DND-41 (cell line): ENCODE measurements at regions not wholly inside any gene's neighbourhood (a gene's known extent, or its start where the extent isn't known, plus 50 kb on each side); places are given as distances from the start of the nearest gene placed in this dataset.

ENCODE experiments used
- ATAC-seq: fragments of 200-7000 bp; cut with Tn5 transposase; 3 replicates; pipeline ENCODE4 v1.9.1; 2021; ENCODE audit warnings: low read depth; ENCODE audit not compliant: insufficient read depth
- DNase-seq: peaks from one replicate; pipeline ENCODE4 v3.0.0-alpha.2; 2020
- H2AFZ ChIP-seq: 2 replicates; pipeline ENCODE4 v1.6.0; 2012; ENCODE audit warnings: low read depth, low read length
- H3K27ac ChIP-seq: 2 replicates; pipeline ENCODE4 v1.5.1; 2012; ENCODE audit warnings: low read length, inconsistent platforms
- H3K27me3 ChIP-seq: fragments of 200-600 bp; sonication (generic); 2 replicates; pipeline ENCODE4 v1.6.0; 2012; ENCODE audit warnings: low read length, mild to moderate bottlenecking, inconsistent platforms; ENCODE audit not compliant: insufficient read depth, poor library complexity
- H3K36me3 ChIP-seq: 2 replicates; pipeline ENCODE4 v1.5.1; 2012; ENCODE audit warnings: low read length, inconsistent platforms; ENCODE audit not compliant: insufficient read depth
- H3K4me1 ChIP-seq: 2 replicates; pipeline ENCODE4 v1.5.1; 2012; ENCODE audit warnings: mild to moderate bottlenecking, low read length; ENCODE audit not compliant: insufficient read depth
- H3K4me2 ChIP-seq: 2 replicates; pipeline ENCODE4 v1.6.0; 2012; ENCODE audit warnings: mild to moderate bottlenecking, moderate library complexity, low read length, inconsistent platforms; ENCODE audit not compliant: insufficient read depth
- H3K4me3 ChIP-seq, 2 experiments: fragments of 200-600 bp in 1 of 2; shearing (Covaris generic) in 1 of 2; 2 replicates each; pipeline ENCODE4 v1.5.1; 2012 to 2016; ENCODE audit warnings: inconsistent platforms in 2 of 2, low read length in 2 of 2, mild to moderate bottlenecking in 2 of 2, low read depth in 1 of 2, moderate library complexity in 1 of 2
- H3K79me2 ChIP-seq: 2 replicates; pipeline ENCODE4 v1.6.0; 2012; ENCODE audit warnings: low read length, inconsistent platforms; ENCODE audit not compliant: insufficient read depth
- H3K9ac ChIP-seq: 2 replicates; pipeline ENCODE4 v1.6.0; 2012; ENCODE audit warnings: low read depth, mild to moderate bottlenecking, inconsistent platforms, low read length, moderate library complexity
- H3K9me3 ChIP-seq: 2 replicates; pipeline ENCODE4 v1.5.1; 2012; ENCODE audit warnings: low read length, moderate library complexity, mild to moderate bottlenecking, inconsistent platforms; ENCODE audit not compliant: insufficient read depth, severe bottlenecking
- H4K20me1 ChIP-seq: 2 replicates; pipeline ENCODE4 v1.6.0; 2012; ENCODE audit warnings: low read length; ENCODE audit not compliant: insufficient read depth
- EZH2 ChIP-seq: IDR thresholded peaks from 3 replicates; pipeline ENCODE4 v1.6.1; 2012; ENCODE audit warnings: borderline replicate concordance, low read depth, mild to moderate bottlenecking, moderate library complexity, low read length, inconsistent platforms; ENCODE audit not compliant: severe bottlenecking
- TF ChIP-seq, protein P1 (sequence below): IDR thresholded peaks from 2 replicates; pipeline ENCODE4 v1.5.1; 2012; ENCODE audit warnings: borderline replicate concordance, low read length, moderate library complexity, mild to moderate bottlenecking; ENCODE audit not compliant: poor library complexity, severe bottlenecking; ENCODE audit errors: extremely low read depth

DNA sequence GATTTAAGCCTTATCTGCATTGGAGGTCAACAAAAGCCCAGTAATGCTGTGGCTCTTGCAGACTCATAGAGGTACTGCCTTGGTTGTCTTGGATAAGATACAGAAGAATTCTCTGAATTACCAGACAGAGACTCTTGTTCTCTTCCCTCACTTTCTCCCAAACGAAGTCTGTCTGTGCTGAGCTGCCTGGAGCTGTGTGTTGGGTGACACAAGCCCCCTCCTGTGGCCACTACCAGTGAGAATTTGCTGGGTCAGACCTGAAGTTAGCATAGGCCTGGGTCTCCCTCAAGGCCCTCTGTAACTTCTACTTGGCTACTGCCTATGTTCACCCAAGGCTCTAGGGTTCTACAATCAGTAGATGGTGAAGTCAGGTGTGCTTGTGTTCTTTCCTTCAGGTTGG, 413.0 kb downstream of the PCDH20 start:
- Histone ChIP-seq H2AFZ (no peak overlapping the region), H3K36me3 (no peaks in the 10 kb centered on the region), H3K9ac (no peak overlapping the region), H3K4me3 (no peak overlapping the region), H3K79me2 (no peaks in the 10 kb centered on the region), H3K27me3 (no peaks in the 10 kb centered on the region), H3K4me2 (no peak overlapping the region), H4K20me1 (no peaks in the 10 kb centered on the region), H3K4me1 (no peaks in the 10 kb centered on the region), H3K27ac (no peak overlapping the region), H3K9me3 (peaks cover 6% of the 10 kb centered on the region)
- no peak for TF ChIP-seq EZH2
- TF ChIP-seq, protein P1, sequence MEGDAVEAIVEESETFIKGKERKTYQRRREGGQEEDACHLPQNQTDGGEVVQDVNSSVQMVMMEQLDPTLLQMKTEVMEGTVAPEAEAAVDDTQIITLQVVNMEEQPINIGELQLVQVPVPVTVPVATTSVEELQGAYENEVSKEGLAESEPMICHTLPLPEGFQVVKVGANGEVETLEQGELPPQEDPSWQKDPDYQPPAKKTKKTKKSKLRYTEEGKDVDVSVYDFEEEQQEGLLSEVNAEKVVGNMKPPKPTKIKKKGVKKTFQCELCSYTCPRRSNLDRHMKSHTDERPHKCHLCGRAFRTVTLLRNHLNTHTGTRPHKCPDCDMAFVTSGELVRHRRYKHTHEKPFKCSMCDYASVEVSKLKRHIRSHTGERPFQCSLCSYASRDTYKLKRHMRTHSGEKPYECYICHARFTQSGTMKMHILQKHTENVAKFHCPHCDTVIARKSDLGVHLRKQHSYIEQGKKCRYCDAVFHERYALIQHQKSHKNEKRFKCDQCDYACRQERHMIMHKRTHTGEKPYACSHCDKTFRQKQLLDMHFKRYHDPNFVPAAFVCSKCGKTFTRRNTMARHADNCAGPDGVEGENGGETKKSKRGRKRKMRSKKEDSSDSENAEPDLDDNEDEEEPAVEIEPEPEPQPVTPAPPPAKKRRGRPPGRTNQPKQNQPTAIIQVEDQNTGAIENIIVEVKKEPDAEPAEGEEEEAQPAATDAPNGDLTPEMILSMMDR = no peak
- ATAC-seq = no peak
- DNase-seq = no peak

DNA sequence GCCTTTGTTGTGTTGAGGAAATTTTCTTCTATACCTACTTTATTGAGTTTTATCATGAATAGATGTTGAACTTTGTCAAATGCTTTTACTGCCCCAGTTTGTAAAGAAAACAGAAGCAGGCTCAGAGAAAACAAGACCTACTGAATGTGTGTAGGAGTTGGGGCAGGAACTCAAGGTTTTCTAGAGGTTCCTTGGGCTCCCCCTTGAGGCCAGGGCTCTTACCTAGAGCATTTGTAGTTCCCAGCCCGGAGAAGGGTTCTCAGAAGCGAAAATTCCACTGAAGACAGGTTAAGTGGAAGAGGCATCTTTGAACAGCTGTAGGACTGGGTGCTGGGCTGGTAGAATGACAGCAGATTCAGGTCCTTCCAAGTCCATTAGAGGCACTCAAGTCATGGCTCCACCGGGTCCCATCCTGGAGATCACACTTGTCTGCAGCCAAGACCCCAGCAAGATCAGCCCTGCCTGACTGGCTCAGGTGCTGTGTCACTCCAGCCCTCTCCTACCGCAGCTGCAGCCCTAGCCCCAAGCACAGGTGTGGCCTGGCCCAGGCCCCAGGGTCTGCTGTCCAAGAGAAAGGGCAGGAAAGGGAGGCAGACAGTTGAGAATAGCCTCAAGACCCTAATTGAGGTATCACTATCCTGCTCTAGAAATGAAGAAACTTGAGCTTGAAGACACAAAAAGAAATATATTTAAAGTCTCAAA, 425.5 kb downstream of the PCDH20 start:
- no peak for TF ChIP-seq EZH2
- TF ChIP-seq, protein P1 = peak; percentile 11
- Histone ChIP-seq H3K4me2 (no peak overlapping the region), H3K27me3 (no peaks in the 10 kb centered on the region), H3K4me3 (no peak overlapping the region), H3K9ac (no peak overlapping the region), H3K4me1 (no peaks in the 10 kb centered on the region; the same call in 1 of the 2 replicates), H3K9me3 (no peaks in the 10 kb centered on the region), H3K36me3 (no peaks in the 10 kb centered on the region), H4K20me1 (no peaks in the 10 kb centered on the region), H3K79me2 (no peaks in the 10 kb centered on the region), H3K27ac (no peak overlapping the region), H2AFZ (no peak overlapping the region)
- ATAC-seq (no peak; the same call in 2 of the 3 replicates), DNase-seq (no peak)

DNA sequence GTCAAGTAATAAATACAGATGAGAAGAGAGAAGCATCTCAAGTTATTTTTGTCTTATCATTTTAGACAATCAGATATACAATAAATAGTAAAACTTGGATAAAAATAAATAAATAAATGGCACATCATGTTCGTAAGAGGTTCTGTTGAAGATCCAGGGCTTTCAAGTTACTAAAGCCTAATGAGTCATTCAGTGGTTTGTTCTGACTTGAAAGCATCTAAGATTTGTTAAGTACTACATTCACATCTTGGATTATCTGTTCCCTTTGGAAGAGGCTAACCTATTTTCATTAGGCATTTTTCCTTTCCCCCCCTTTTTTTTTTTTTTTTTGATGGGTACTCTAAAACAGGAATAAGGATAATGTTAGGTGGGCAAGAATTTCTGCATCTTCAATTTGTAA, 429.3 kb downstream of the PCDH20 start:
- no peak overlapping the region for H2AFZ ChIP-seq
- H3K9ac ChIP-seq = no peak overlapping the region
- H3K4me1 ChIP-seq = no peaks in the 10 kb centered on the region; the same call in 1 of the 2 replicates
- H3K4me3 ChIP-seq = no peak overlapping the region
- TF ChIP-seq EZH2 = no peak
- TF ChIP-seq, protein P1 = no peak
- H4K20me1 ChIP-seq = no peaks in the 10 kb centered on the region
- no peak for DNase-seq
- no peaks in the 10 kb centered on the region for H3K36me3 ChIP-seq
- H3K27ac ChIP-seq = no peak overlapping the region
- no peaks in the 10 kb centered on the region for H3K9me3 ChIP-seq
- ATAC-seq = no peak
- no peaks in the 10 kb centered on the region for H3K27me3 ChIP-seq
- no peaks in the 10 kb centered on the region for H3K79me2 ChIP-seq
- H3K4me2 ChIP-seq = no peak overlapping the region
